Sigmoid colon (tissue), 3 donors: ENCODE measurements at regions not wholly inside any gene's neighbourhood (a gene's known extent, or its start where the extent isn't known, plus 50 kb on each side); places are given as distances from the start of the nearest gene placed in this dataset.

ENCODE experiments used
- CTCF ChIP-seq, 4 experiments: fragments of 450-650 bp in 3 of 4; fragments of 200-600 bp in 1 of 4; IDR thresholded peaks; one replicate each; pipeline ENCODE4 v1.5.1; 2016 to 2019; ENCODE audit warnings: antibody characterized with exemption in 4 of 4, mild to moderate bottlenecking in 3 of 4, moderate library complexity in 2 of 4
- POLR2A ChIP-seq, 2 donors: fragments of 450-650 bp; IDR thresholded peaks; one replicate each; pipeline ENCODE4 v1.6.1; 2016; ENCODE audit warnings: antibody characterized with exemption in 2 of 2, mild to moderate bottlenecking in 2 of 2, moderate library complexity in 2 of 2

GRCh38 chr17:13202835-13203234, 185.0 kb upstream of the ELAC2 start:
- TF ChIP-seq CTCF (IDR thresholded peaks at IDR 0.05), result no peak
- TF ChIP-seq POLR2A (IDR thresholded peaks at IDR 0.05), result no peak
